ENCODE measurements at regions not wholly inside any gene's neighbourhood (a gene's known extent, or its start where the extent isn't known, plus 50 kb on each side); places are given as distances from the start of the nearest gene placed in this dataset.

- peak; percentile 10 for DNase-seq
Observed at GRCh38 chr9:135032041-135032835, 55.2 kb upstream of the OLFM1 start.

- DNase-seq: peak; percentile 4
Observed at GRCh38 chr9:135032868-135033460, 54.5 kb upstream of the OLFM1 start.

DNA sequence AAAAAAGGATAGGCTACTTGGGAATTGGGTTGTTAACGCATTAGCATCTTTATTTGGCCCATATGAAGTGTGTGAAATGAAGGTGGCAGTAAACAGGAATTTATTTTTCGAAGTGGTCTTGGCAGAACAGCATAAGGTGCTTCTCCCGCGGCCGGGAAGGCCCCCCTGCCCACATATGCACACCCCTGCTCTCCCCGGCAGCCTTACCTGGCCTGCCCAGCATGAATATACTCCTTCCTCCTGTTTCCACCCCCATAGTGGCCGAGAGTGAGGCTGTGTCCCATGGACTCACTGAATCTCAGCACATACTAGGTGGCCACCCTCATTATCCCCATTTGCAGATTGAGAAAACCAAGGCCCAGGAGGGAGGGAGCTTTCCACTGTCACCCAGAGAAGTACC, 54.0 kb upstream of the OLFM1 start:
- no peak for DNase-seq

- peak; percentile 2 for DNase-seq
Observed at GRCh38 chr9:135034106-135034505, 53.4 kb upstream of the OLFM1 start.

GRCh38 chr9:135035781-135036760, 51.4 kb upstream of the OLFM1 start:
- DNase-seq: peak; percentile 1

DNA sequence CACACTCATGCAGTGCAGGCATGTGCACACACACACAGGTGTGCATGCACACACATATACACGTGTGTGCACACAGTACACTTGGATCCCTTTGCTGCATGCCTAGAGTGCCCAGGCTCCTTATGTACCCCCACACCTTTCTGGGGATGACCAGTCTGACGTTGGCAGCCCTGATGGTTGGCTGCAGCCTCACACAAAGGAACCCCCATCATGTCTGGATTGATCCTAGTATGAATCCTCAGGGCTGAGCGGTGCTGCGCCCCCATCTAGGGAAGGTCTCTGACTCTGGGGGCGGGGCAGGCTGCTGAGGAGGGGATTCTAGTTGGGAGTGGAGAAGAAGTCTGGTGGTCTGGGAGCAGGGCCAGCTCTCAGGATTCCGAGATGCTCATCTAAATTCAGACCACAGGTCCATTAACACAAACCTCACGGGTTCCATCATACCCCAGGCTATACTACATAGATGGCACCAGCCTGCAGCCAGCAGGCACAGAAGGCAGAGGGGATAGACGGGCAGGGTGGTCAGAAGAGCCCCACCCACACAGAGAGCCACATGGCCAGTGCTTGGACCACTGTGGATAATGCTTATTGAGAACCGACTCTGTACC, 50.5 kb upstream of the OLFM1 start:
- peak; percentile 6 for DNase-seq

GRCh38 chr9:135037521-135038250, 49.8 kb upstream of the OLFM1 start:
- DNase-seq: peak; percentile 3

All from right hindlimb (tissue), 1 donor.